ENCODE measurements at regions not wholly inside any gene's neighbourhood (a gene's known extent, or its start where the extent isn't known, plus 50 kb on each side); places are given as distances from the start of the nearest gene placed in this dataset.

- Histone ChIP-seq H3K4me3 (ENCODE audit: low read length) (no peak overlapping the region), H3K9me3 (ENCODE audit: control insufficient read depth, low read depth, low read length) (no peaks in the 10 kb centered on the region), H3K36me3 (ENCODE audit: control insufficient read depth, insufficient read depth, low read length) (no peaks in the 10 kb centered on the region), H3K4me1 (ENCODE audit: control insufficient read depth, insufficient read depth, low read length) (no peaks in the 10 kb centered on the region), H3K27me3 (ENCODE audit: control insufficient read depth, insufficient read depth, low read length) (no peaks in the 10 kb centered on the region), H3K27ac (ENCODE audit: low read length) (no peak overlapping the region)
- no peak for DNase-seq
- 83% methylated on average over 2 of the region's 4 CpGs for WGBS (ENCODE audit: insufficient coverage, low lambda C conversion rate)
These were observed 503.6 kb downstream of the ELAVL2 start for GRCh38 chr9:23322392-23322791.

- H3K9me3 ChIP-seq (ENCODE audit: control insufficient read depth, low read depth, low read length): no peaks in the 10 kb centered on the region
- no peaks in the 10 kb centered on the region for H3K4me1 ChIP-seq (ENCODE audit: control insufficient read depth, insufficient read depth, low read length)
- H3K27ac ChIP-seq (ENCODE audit: low read length): no peak overlapping the region
- DNase-seq: no peak
- H3K36me3 ChIP-seq (ENCODE audit: control insufficient read depth, insufficient read depth, low read length): no peaks in the 10 kb centered on the region
- H3K4me3 ChIP-seq (ENCODE audit: low read length): no peak overlapping the region
- no peaks in the 10 kb centered on the region for H3K27me3 ChIP-seq (ENCODE audit: control insufficient read depth, insufficient read depth, low read length)
- no CpG with 5 or more reads among the region's 4 CpGs for WGBS (ENCODE audit: insufficient coverage, low lambda C conversion rate)
These were observed 501.5 kb downstream of the ELAVL2 start for GRCh38 chr9:23324511-23324910.

GRCh38 chr9:23326597-23326996, 499.4 kb downstream of the ELAVL2 start:
- Histone ChIP-seq H3K9me3 (ENCODE audit: control insufficient read depth, low read depth, low read length) (no peaks in the 10 kb centered on the region), H3K4me1 (ENCODE audit: control insufficient read depth, insufficient read depth, low read length) (no peaks in the 10 kb centered on the region), H3K27me3 (ENCODE audit: control insufficient read depth, insufficient read depth, low read length) (no peaks in the 10 kb centered on the region), H3K27ac (ENCODE audit: low read length) (no peak overlapping the region), H3K36me3 (ENCODE audit: control insufficient read depth, insufficient read depth, low read length) (no peaks in the 10 kb centered on the region), H3K4me3 (ENCODE audit: low read length) (no peak overlapping the region)
- WGBS (ENCODE audit: insufficient coverage, low lambda C conversion rate): 100% methylated on average over 1 of the region's 3 CpGs
- DNase-seq: no peak

- Histone ChIP-seq H3K36me3 (ENCODE audit: control insufficient read depth, insufficient read depth, low read length) (no peaks in the 10 kb centered on the region), H3K27me3 (ENCODE audit: control insufficient read depth, insufficient read depth, low read length) (no peaks in the 10 kb centered on the region), H3K27ac (ENCODE audit: low read length) (no peak overlapping the region), H3K4me3 (ENCODE audit: low read length) (no peak overlapping the region), H3K4me1 (ENCODE audit: control insufficient read depth, insufficient read depth, low read length) (no peaks in the 10 kb centered on the region), H3K9me3 (ENCODE audit: control insufficient read depth, low read depth, low read length) (no peaks in the 10 kb centered on the region)
- 55% methylated on average over 2 of the region's 3 CpGs for WGBS (ENCODE audit: insufficient coverage, low lambda C conversion rate)
- DNase-seq: no peak
These were observed 484.7 kb downstream of the ELAVL2 start for GRCh38 chr9:23341346-23341745.

- Histone ChIP-seq H3K4me3 (ENCODE audit: low read length) (no peak overlapping the region), H3K4me1 (ENCODE audit: control insufficient read depth, insufficient read depth, low read length) (no peaks in the 10 kb centered on the region), H3K27ac (ENCODE audit: low read length) (no peak overlapping the region), H3K27me3 (ENCODE audit: control insufficient read depth, insufficient read depth, low read length) (no peaks in the 10 kb centered on the region), H3K9me3 (ENCODE audit: control insufficient read depth, low read depth, low read length) (no peaks in the 10 kb centered on the region), H3K36me3 (ENCODE audit: control insufficient read depth, insufficient read depth, low read length) (no peaks in the 10 kb centered on the region)
- WGBS (ENCODE audit: insufficient coverage, low lambda C conversion rate): 20% methylated on average over 1 of the region's 1 CpG
- DNase-seq: no peak
These were observed 483.7 kb downstream of the ELAVL2 start for GRCh38 chr9:23342291-23342690.

- Histone ChIP-seq H3K27me3 (ENCODE audit: control insufficient read depth, insufficient read depth, low read length) (no peaks in the 10 kb centered on the region), H3K27ac (ENCODE audit: low read length) (no peak overlapping the region), H3K9me3 (ENCODE audit: control insufficient read depth, low read depth, low read length) (no peaks in the 10 kb centered on the region), H3K4me1 (ENCODE audit: control insufficient read depth, insufficient read depth, low read length) (no peaks in the 10 kb centered on the region), H3K36me3 (ENCODE audit: control insufficient read depth, insufficient read depth, low read length) (no peaks in the 10 kb centered on the region), H3K4me3 (ENCODE audit: low read length) (no peak overlapping the region)
- WGBS (ENCODE audit: insufficient coverage, low lambda C conversion rate): no CpG with 5 or more reads among the region's 1 CpG
- DNase-seq: no peak
These were observed 482.8 kb downstream of the ELAVL2 start for GRCh38 chr9:23343226-23343625.

GRCh38 chr9:23361096-23361495, 464.9 kb downstream of the ELAVL2 start:
- H3K4me3 ChIP-seq (ENCODE audit: low read length): no peak overlapping the region
- no peak overlapping the region for H3K27ac ChIP-seq (ENCODE audit: low read length)
- H3K4me1 ChIP-seq (ENCODE audit: control insufficient read depth, insufficient read depth, low read length): no peaks in the 10 kb centered on the region
- DNase-seq: no peak
- no peaks in the 10 kb centered on the region for H3K9me3 ChIP-seq (ENCODE audit: control insufficient read depth, low read depth, low read length)
- no peaks in the 10 kb centered on the region for H3K27me3 ChIP-seq (ENCODE audit: control insufficient read depth, insufficient read depth, low read length)
- no peaks in the 10 kb centered on the region for H3K36me3 ChIP-seq (ENCODE audit: control insufficient read depth, insufficient read depth, low read length)
- no CpG with 5 or more reads among the region's 1 CpG for WGBS (ENCODE audit: insufficient coverage, low lambda C conversion rate)

GRCh38 chr9:23372703-23373102, 453.3 kb downstream of the ELAVL2 start:
- H3K4me1 ChIP-seq (ENCODE audit: control insufficient read depth, insufficient read depth, low read length): no peaks in the 10 kb centered on the region
- H3K9me3 ChIP-seq (ENCODE audit: control insufficient read depth, low read depth, low read length): no peaks in the 10 kb centered on the region
- DNase-seq: no peak
- H3K36me3 ChIP-seq (ENCODE audit: control insufficient read depth, insufficient read depth, low read length): no peaks in the 10 kb centered on the region
- no peak overlapping the region for H3K4me3 ChIP-seq (ENCODE audit: low read length)
- no peak overlapping the region for H3K27ac ChIP-seq (ENCODE audit: low read length)
- no CpG with 5 or more reads among the region's 1 CpG for WGBS (ENCODE audit: insufficient coverage, low lambda C conversion rate)
- no peaks in the 10 kb centered on the region for H3K27me3 ChIP-seq (ENCODE audit: control insufficient read depth, insufficient read depth, low read length)

GRCh38 chr9:23375511-23375910, 450.5 kb downstream of the ELAVL2 start:
- no peak overlapping the region for H3K27ac ChIP-seq (ENCODE audit: low read length)
- H3K27me3 ChIP-seq (ENCODE audit: control insufficient read depth, insufficient read depth, low read length): no peaks in the 10 kb centered on the region
- no CpG with 5 or more reads among the region's 2 CpGs for WGBS (ENCODE audit: insufficient coverage, low lambda C conversion rate)
- no peaks in the 10 kb centered on the region for H3K9me3 ChIP-seq (ENCODE audit: control insufficient read depth, low read depth, low read length)
- H3K4me3 ChIP-seq (ENCODE audit: low read length): no peak overlapping the region
- no peaks in the 10 kb centered on the region for H3K36me3 ChIP-seq (ENCODE audit: control insufficient read depth, insufficient read depth, low read length)
- DNase-seq: no peak
- no peaks in the 10 kb centered on the region for H3K4me1 ChIP-seq (ENCODE audit: control insufficient read depth, insufficient read depth, low read length)

GRCh38 chr9:23379842-23380241, 446.2 kb downstream of the ELAVL2 start:
- Histone ChIP-seq H3K9me3 (ENCODE audit: control insufficient read depth, low read depth, low read length) (no peaks in the 10 kb centered on the region), H3K4me1 (ENCODE audit: control insufficient read depth, insufficient read depth, low read length) (no peaks in the 10 kb centered on the region), H3K27me3 (ENCODE audit: control insufficient read depth, insufficient read depth, low read length) (no peaks in the 10 kb centered on the region), H3K4me3 (ENCODE audit: low read length) (no peak overlapping the region), H3K36me3 (ENCODE audit: control insufficient read depth, insufficient read depth, low read length) (no peaks in the 10 kb centered on the region), H3K27ac (ENCODE audit: low read length) (no peak overlapping the region)
- DNase-seq: peak; percentile 4 to 16
- WGBS (ENCODE audit: insufficient coverage, low lambda C conversion rate): no CpG with 5 or more reads among the region's 4 CpGs

GRCh38 chr9:23380821-23381220, 445.2 kb downstream of the ELAVL2 start:
- no peaks in the 10 kb centered on the region for H3K36me3 ChIP-seq (ENCODE audit: control insufficient read depth, insufficient read depth, low read length)
- no peak for DNase-seq
- no peak overlapping the region for H3K4me3 ChIP-seq (ENCODE audit: low read length)
- no peaks in the 10 kb centered on the region for H3K9me3 ChIP-seq (ENCODE audit: control insufficient read depth, low read depth, low read length)
- H3K4me1 ChIP-seq (ENCODE audit: control insufficient read depth, insufficient read depth, low read length): no peaks in the 10 kb centered on the region
- H3K27me3 ChIP-seq (ENCODE audit: control insufficient read depth, insufficient read depth, low read length): no peaks in the 10 kb centered on the region
- no peak overlapping the region for H3K27ac ChIP-seq (ENCODE audit: low read length)

All from large intestine (tissue), 3 donors.